ENCODE measurements at regions not wholly inside any gene's neighbourhood (a gene's known extent, or its start where the extent isn't known, plus 50 kb on each side); places are given as distances from the start of the nearest gene placed in this dataset.

- no peak for TF ChIP-seq MAX (IDR thresholded peaks at IDR 0.05; ENCODE audit: insufficient read depth, insufficient read length)
- TF ChIP-seq POLR2A (IDR thresholded peaks at IDR 0.05; ENCODE audit: low read depth, low read length) = no peak
- no peak for TF ChIP-seq EZH2 (IDR thresholded peaks at IDR 0.05; ENCODE audit: borderline replicate concordance, low read depth, low read length, severe bottlenecking)
- TF ChIP-seq GATA2 (IDR thresholded peaks at IDR 0.05; ENCODE audit: insufficient read depth, insufficient read length, low read depth, low read length) = no peak
- TF ChIP-seq CTCF (IDR thresholded peaks at IDR 0.05; ENCODE audit: extremely low read depth in 1 of 2, insufficient read depth in 1 of 2, low read depth in 1 of 2, low read length in 2 of 2) = no peak
Observed at GRCh38 chr20:39358052-39358451, 395.9 kb downstream of the DHX35 start.
